Limb (tissue), 2 donors: ENCODE measurements at regions not wholly inside any gene's neighbourhood (a gene's known extent, or its start where the extent isn't known, plus 50 kb on each side); places are given as distances from the start of the nearest gene placed in this dataset.
"Not testable (repeated sequence)": the region's sequence is repeated elsewhere in the genome, so short reads cannot be mapped to it uniquely, and the experiment has no call there.

Source experiments
- DNase-seq, 2 donors: peaks; one replicate each; pipeline ENCODE4 v3.0.0-alpha.2; 2016; ENCODE audit errors: extremely low spot score in 2 of 2

- no peak for DNase-seq
These were observed 50.9 kb upstream of the OLIG3 start for GRCh38 chr6:137545073-137545472.

GRCh38 chr6:137547186-137547585 lies 53.0 kb upstream of the OLIG3 start:
- DNase-seq: no peak

GRCh38 chr6:137547601-137548000 lies 53.4 kb upstream of the OLIG3 start:
- DNase-seq: no peak

GRCh38 chr6:137549106-137549505 lies 54.9 kb upstream of the OLIG3 start:
- DNase-seq: no peak

GRCh38 chr6:137550535-137550934 lies 56.3 kb upstream of the OLIG3 start:
- peak in 1 of 2 donors; percentile 37 for DNase-seq

- no peak for DNase-seq
These were observed 58.0 kb upstream of the OLIG3 start for GRCh38 chr6:137552146-137552545.

- DNase-seq: no peak
These were observed 58.6 kb upstream of the OLIG3 start for GRCh38 chr6:137552809-137553208.

GRCh38 chr6:137559521-137560183 lies 65.5 kb upstream of the OLIG3 start:
- DNase-seq: not testable (repeated sequence)

- DNase-seq: no peak
These were observed 66.0 kb upstream of the OLIG3 start for GRCh38 chr6:137560184-137560563.

GRCh38 chr6:137568067-137568466 lies 73.9 kb upstream of the OLIG3 start:
- DNase-seq: no peak

- DNase-seq: no peak
These were observed 76.2 kb upstream of the OLIG3 start for GRCh38 chr6:137570393-137570792.

- DNase-seq: no peak
These were observed 77.7 kb upstream of the OLIG3 start for GRCh38 chr6:137571854-137572253.

- DNase-seq: no peak
These were observed 79.5 kb upstream of the OLIG3 start for GRCh38 chr6:137573739-137574138.

GRCh38 chr6:137579612-137580011 lies 85.4 kb upstream of the OLIG3 start:
- no peak for DNase-seq

- DNase-seq: no peak
These were observed 87.0 kb upstream of the OLIG3 start for GRCh38 chr6:137581019-137581707.

GRCh38 chr6:137583519-137583918 lies 89.3 kb upstream of the OLIG3 start:
- not testable (repeated sequence) for DNase-seq

GRCh38 chr6:137588472-137588871 lies 94.3 kb upstream of the OLIG3 start:
- no peak for DNase-seq

- no peak for DNase-seq
These were observed 95.1 kb upstream of the OLIG3 start for GRCh38 chr6:137589067-137589848.

GRCh38 chr6:137590684-137591083 lies 96.5 kb upstream of the OLIG3 start:
- no peak for DNase-seq

- no peak for DNase-seq
These were observed 107.3 kb upstream of the OLIG3 start for GRCh38 chr6:137601471-137601870.

- DNase-seq: no peak
These were observed 108.4 kb upstream of the OLIG3 start for GRCh38 chr6:137602313-137603197.
